ENCODE measurements at regions not wholly inside any gene's neighbourhood (a gene's known extent, or its start where the extent isn't known, plus 50 kb on each side); places are given as distances from the start of the nearest gene placed in this dataset.
"Not testable (repeated sequence)": the region's sequence is repeated elsewhere in the genome, so short reads cannot be mapped to it uniquely, and the experiment has no call there.

GRCh38 chr13:21883713-21884112 lies 212.8 kb downstream of the FGF9 start:
- DNase-seq: peak in 1 of 2 experiments; percentile 15

- peak; percentile 65 to 79 for DNase-seq
Measured at GRCh38 chr13:21884299-21884909, 213.5 kb downstream of the FGF9 start.

GRCh38 chr13:21884965-21885567 lies 214.2 kb downstream of the FGF9 start:
- peak in 1 of 2 experiments; percentile 56 for DNase-seq

- no peak for DNase-seq
Measured at GRCh38 chr13:21885714-21886224, 214.9 kb downstream of the FGF9 start.

GRCh38 chr13:21889651-21890050 lies 218.8 kb downstream of the FGF9 start:
- DNase-seq: no peak

- not testable (repeated sequence) for DNase-seq
Measured at GRCh38 chr13:21890220-21890619, 219.3 kb downstream of the FGF9 start.

GRCh38 chr13:21894091-21894490 lies 223.2 kb downstream of the FGF9 start:
- DNase-seq: peak in 1 of 2 experiments; percentile 43

GRCh38 chr13:21894703-21895699 lies 224.1 kb downstream of the FGF9 start:
- DNase-seq: no peak

- DNase-seq: no peak
Measured at GRCh38 chr13:21895779-21896178, 224.9 kb downstream of the FGF9 start.

GRCh38 chr13:21897161-21897560 lies 226.3 kb downstream of the FGF9 start:
- no peak for DNase-seq

- DNase-seq: no peak
Measured at GRCh38 chr13:21898459-21898858, 227.6 kb downstream of the FGF9 start.

- DNase-seq: no peak
Measured at GRCh38 chr13:21898945-21899344, 228.1 kb downstream of the FGF9 start.

- DNase-seq: no peak
Measured at GRCh38 chr13:21901336-21901735, 230.5 kb downstream of the FGF9 start.

- DNase-seq: no peak
Measured at GRCh38 chr13:21901811-21902708, 231.2 kb downstream of the FGF9 start.

- DNase-seq: no peak
Measured at GRCh38 chr13:21902709-21903098, 231.8 kb downstream of the FGF9 start.

- DNase-seq: no peak
Measured at GRCh38 chr13:21905486-21905885, 234.6 kb downstream of the FGF9 start.

- no peak for DNase-seq
Measured at GRCh38 chr13:21909331-21909730, 238.5 kb downstream of the FGF9 start.

GRCh38 chr13:21910546-21910945 lies 239.7 kb downstream of the FGF9 start:
- no peak for DNase-seq

GRCh38 chr13:21911646-21912298 lies 240.9 kb downstream of the FGF9 start:
- DNase-seq: no peak

GRCh38 chr13:21913010-21913409 lies 242.1 kb downstream of the FGF9 start:
- DNase-seq: peak; percentile 60 to 68

- no peak for DNase-seq
Measured at GRCh38 chr13:21917086-21918015, 246.5 kb downstream of the FGF9 start.
